HEK293T (cell line): ENCODE measurements at regions not wholly inside any gene's neighbourhood (a gene's known extent, or its start where the extent isn't known, plus 50 kb on each side); places are given as distances from the start of the nearest gene placed in this dataset.

ENCODE experiments used
- BHLHE40 ChIP-seq: fragments of 450-650 bp; IDR thresholded peaks from 2 replicates; pipeline ENCODE4 v1.6.1; 2016; ENCODE audit warnings: mild to moderate bottlenecking, moderate library complexity, borderline replicate concordance
- CTBP1 ChIP-seq: fragments of 450-650 bp; IDR thresholded peaks from 2 replicates; pipeline ENCODE4 v1.6.1; 2016; ENCODE audit warnings: borderline replicate concordance
- ELF4 ChIP-seq: fragments of 450-650 bp; IDR thresholded peaks from 2 replicates; pipeline ENCODE4 v1.6.1; 2017; ENCODE audit warnings: antibody characterized with exemption
- FOXA1 ChIP-seq: fragments of 450-650 bp; IDR thresholded peaks from 2 replicates; pipeline ENCODE4 v1.6.1; 2016; ENCODE audit warnings: mild to moderate bottlenecking
- FOXK2 ChIP-seq: fragments of 450-650 bp; IDR thresholded peaks from 2 replicates; pipeline ENCODE4 v1.6.1; 2016; ENCODE audit warnings: mild to moderate bottlenecking
- FOXM1 ChIP-seq: fragments of 450-650 bp; IDR thresholded peaks from 2 replicates; pipeline ENCODE4 v1.6.1; 2017; ENCODE audit warnings: mild to moderate bottlenecking, borderline replicate concordance
- HDGF ChIP-seq: fragments of 450-650 bp; IDR thresholded peaks from 2 replicates; pipeline ENCODE4 v1.6.1; 2017; ENCODE audit warnings: antibody characterized with exemption, borderline replicate concordance
- SP1 ChIP-seq: fragments of 450-650 bp; IDR thresholded peaks from 2 replicates; pipeline ENCODE4 v1.6.1; 2017
- SUZ12 ChIP-seq: fragments of 450-650 bp; IDR thresholded peaks from 2 replicates; pipeline ENCODE4 v1.6.1; 2016; ENCODE audit warnings: mild to moderate bottlenecking
- TARDBP ChIP-seq: fragments of 450-650 bp; IDR thresholded peaks from 2 replicates; pipeline ENCODE4 v1.6.1; 2016
- ZNF384 ChIP-seq: fragments of 450-650 bp; IDR thresholded peaks from 2 replicates; pipeline ENCODE4 v1.6.1; 2016

- TF ChIP-seq TARDBP (no peak), ZNF384 (no peak), FOXK2 (no peak), SP1 (no peak), BHLHE40 (no peak), SUZ12 (no peak), FOXA1 (no peak), CTBP1 (no peak), FOXM1 (no peak), ELF4 (no peak), HDGF (no peak)
Measured at GRCh38 chr21:17442165-17442564, 70.7 kb upstream of the CXADR start.
